ENCODE measurements at regions not wholly inside any gene's neighbourhood (a gene's known extent, or its start where the extent isn't known, plus 50 kb on each side); places are given as distances from the start of the nearest gene placed in this dataset.

DNA sequence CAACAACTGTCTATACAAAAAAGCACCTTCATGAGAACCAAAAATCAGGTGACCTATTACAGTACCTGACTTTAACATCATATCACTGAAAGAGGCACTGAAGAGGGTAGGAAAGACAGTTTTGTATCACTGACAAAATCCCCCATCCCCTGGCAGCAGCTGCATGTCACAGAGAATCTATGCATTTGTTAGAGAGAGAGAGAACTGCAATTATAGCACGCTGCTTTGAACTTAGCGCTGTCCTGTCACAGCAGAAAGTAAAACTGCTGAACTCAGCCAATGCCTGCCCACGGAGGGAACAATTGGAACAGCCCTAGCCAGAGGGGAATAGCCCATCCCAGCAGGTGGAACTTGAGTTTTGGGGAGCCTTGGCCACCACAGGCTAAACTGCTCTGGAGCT is 75.1 kb upstream of the NOL4 start:
- TF ChIP-seq, protein P1, sequence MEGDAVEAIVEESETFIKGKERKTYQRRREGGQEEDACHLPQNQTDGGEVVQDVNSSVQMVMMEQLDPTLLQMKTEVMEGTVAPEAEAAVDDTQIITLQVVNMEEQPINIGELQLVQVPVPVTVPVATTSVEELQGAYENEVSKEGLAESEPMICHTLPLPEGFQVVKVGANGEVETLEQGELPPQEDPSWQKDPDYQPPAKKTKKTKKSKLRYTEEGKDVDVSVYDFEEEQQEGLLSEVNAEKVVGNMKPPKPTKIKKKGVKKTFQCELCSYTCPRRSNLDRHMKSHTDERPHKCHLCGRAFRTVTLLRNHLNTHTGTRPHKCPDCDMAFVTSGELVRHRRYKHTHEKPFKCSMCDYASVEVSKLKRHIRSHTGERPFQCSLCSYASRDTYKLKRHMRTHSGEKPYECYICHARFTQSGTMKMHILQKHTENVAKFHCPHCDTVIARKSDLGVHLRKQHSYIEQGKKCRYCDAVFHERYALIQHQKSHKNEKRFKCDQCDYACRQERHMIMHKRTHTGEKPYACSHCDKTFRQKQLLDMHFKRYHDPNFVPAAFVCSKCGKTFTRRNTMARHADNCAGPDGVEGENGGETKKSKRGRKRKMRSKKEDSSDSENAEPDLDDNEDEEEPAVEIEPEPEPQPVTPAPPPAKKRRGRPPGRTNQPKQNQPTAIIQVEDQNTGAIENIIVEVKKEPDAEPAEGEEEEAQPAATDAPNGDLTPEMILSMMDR (IDR thresholded peaks at IDR 0.05): no peak
- TF ChIP-seq POLR2A (IDR thresholded peaks at IDR 0.05): no peak
